ENCODE measurements at regions not wholly inside any gene's neighbourhood (a gene's known extent, or its start where the extent isn't known, plus 50 kb on each side); places are given as distances from the start of the nearest gene placed in this dataset.

DNA sequence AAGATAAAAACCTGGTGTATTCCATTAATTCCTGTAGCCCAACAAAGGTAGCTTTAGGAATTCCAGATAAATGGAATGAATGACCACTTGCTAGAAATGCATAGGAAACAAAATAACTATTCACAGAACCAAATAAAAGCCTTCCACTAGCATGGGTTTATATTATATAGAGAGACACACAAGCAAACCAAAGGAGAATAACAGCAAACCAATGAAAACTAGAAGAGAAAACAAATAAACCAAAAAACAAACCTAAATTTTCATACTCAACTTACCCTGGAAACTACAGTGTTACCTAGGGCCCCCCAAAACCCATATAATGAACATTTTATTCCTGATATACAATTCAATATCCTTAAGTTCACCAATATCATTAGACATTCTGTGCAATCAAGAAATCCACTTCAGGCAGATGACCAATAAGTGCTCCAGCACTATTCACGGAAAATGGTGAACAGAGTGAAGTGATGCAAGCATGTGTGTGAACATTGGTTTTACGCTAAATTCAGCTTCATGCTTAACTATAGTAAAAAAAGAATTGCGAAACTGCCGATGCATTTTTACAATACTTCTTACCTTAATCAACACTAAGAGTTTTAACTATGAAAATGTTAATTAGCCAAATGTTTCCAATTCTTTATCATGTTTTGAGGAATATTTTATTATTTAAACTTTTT, 1108.4 kb upstream of the TMEM132C start (continued):
- TF ChIP-seq SIN3A (conservative IDR thresholded peaks at IDR 0.05 in 1 of 2, IDR thresholded peaks at IDR 0.05 in 1 of 2; ENCODE audit: low read depth in 1 of 2, low read length in 2 of 2), result no peak
- TF ChIP-seq, protein P1, sequence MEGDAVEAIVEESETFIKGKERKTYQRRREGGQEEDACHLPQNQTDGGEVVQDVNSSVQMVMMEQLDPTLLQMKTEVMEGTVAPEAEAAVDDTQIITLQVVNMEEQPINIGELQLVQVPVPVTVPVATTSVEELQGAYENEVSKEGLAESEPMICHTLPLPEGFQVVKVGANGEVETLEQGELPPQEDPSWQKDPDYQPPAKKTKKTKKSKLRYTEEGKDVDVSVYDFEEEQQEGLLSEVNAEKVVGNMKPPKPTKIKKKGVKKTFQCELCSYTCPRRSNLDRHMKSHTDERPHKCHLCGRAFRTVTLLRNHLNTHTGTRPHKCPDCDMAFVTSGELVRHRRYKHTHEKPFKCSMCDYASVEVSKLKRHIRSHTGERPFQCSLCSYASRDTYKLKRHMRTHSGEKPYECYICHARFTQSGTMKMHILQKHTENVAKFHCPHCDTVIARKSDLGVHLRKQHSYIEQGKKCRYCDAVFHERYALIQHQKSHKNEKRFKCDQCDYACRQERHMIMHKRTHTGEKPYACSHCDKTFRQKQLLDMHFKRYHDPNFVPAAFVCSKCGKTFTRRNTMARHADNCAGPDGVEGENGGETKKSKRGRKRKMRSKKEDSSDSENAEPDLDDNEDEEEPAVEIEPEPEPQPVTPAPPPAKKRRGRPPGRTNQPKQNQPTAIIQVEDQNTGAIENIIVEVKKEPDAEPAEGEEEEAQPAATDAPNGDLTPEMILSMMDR (IDR thresholded peaks at IDR 0.05; ENCODE audit: control extremely low read depth in 1 of 3, insufficient read depth in 1 of 3, low read depth in 1 of 3, low read length in 3 of 3), result no peak
- no peak for TF ChIP-seq CBX5 (IDR thresholded peaks at IDR 0.05; ENCODE audit: low read depth, low read length)
